ENCODE measurements at regions not wholly inside any gene's neighbourhood (a gene's known extent, or its start where the extent isn't known, plus 50 kb on each side); places are given as distances from the start of the nearest gene placed in this dataset.
A peak's percentile ranks its signal among the peaks of the same experiment; 100 is the strongest.

- TF ChIP-seq, protein P1, sequence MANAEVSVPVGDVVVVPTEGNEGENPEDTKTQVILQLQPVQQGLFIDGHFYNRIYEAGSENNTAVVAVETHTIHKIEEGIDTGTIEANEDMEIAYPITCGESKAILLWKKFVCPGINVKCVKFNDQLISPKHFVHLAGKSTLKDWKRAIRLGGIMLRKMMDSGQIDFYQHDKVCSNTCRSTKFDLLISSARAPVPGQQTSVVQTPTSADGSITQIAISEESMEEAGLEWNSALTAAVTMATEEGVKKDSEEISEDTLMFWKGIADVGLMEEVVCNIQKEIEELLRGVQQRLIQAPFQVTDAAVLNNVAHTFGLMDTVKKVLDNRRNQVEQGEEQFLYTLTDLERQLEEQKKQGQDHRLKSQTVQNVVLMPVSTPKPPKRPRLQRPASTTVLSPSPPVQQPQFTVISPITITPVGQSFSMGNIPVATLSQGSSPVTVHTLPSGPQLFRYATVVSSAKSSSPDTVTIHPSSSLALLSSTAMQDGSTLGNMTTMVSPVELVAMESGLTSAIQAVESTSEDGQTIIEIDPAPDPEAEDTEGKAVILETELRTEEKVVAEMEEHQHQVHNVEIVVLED (CRISPR knock-in tag; IDR thresholded peaks at IDR 0.05) = no peak
Observed at GRCh38 chr7:26593896-26594295, 270.5 kb downstream of the SKAP2 start (continued).

GRCh38 chr7:26594553-26594952 is 269.8 kb downstream of the SKAP2 start:
- H3K9me1 ChIP-seq (ENCODE audit: control insufficient read depth, insufficient read depth, low read length) = no peaks in the 10 kb centered on the region
- peaks cover 5 to 23% of the 10 kb centered on the region in 2 experiments; a peak in 3 of 5 replicates for H3K27me3 ChIP-seq (ENCODE audit: control insufficient read depth in 2 of 2, insufficient read depth in 2 of 2, low read length in 2 of 2)
- 0% methylated on average over 6 of the region's 6 CpGs for WGBS (ENCODE audit: insufficient coverage, low coverage, missing lambda C conversion rate)
- H3K27ac ChIP-seq (ENCODE audit: extremely low read depth, low read depth, low read length) = no peak overlapping the region
- H3K4me3 ChIP-seq = no peak overlapping the region
- ATAC-seq (no peak), FAIRE-seq (no peak), DNase-seq (ENCODE audit: extremely low read depth in 1 of 4, low spot score in 3 of 4) (no peak)
- H3K9me3 ChIP-seq (replicated peaks; ENCODE audit: control insufficient read depth, insufficient read depth, low read depth, low read length) = no peaks in the 10 kb centered on the region
- ChIA-PET CTCF (ENCODE audit: low intra/inter-chr PET ratio) (no interaction called here), POLR2A (interaction anchor here (0.6 kb wide), 1 partner anchor 18 kb away, joined by 3 read pairs; no protein-coding TSS in a partner anchor)
- no peaks in the 10 kb centered on the region for H3K79me2 ChIP-seq (ENCODE audit: control insufficient read depth, insufficient read depth, low read length)
- in situ Hi-C loops (cut with MboI) = no loop called here
- no TSS peak for BruUV-seq (replicated peaks)
- H3K9ac ChIP-seq (ENCODE audit: insufficient read depth in 1 of 2, low read depth in 2 of 2, low read length in 2 of 2) = no peak overlapping the region
- H2AFZ ChIP-seq (ENCODE audit: low read depth, low read length) = no peak overlapping the region
- TF ChIP-seq ZNF134 (CRISPR knock-in tag; conservative IDR thresholded peaks at IDR 0.05) (peak; percentile 58), DNMT1 (IDR thresholded peaks at IDR 0.05) (no peak), HDAC2 (IDR thresholded peaks at IDR 0.05) (no peak)
- 0 out of 2 replicates have a peak, but pooled peaks cover 9% of the 10 kb centered on the region for H4K20me1 ChIP-seq (replicated peaks; ENCODE audit: control insufficient read depth, insufficient read depth, low read length)
- H3K4me2 ChIP-seq (ENCODE audit: insufficient read depth, low read length) = no peak overlapping the region
- no peaks in the 10 kb centered on the region; a peak in 1 of 5 replicates for H3K4me1 ChIP-seq (replicated peaks in 1 of 2; ENCODE audit: control insufficient read depth in 2 of 2, insufficient read depth in 2 of 2, low read length in 2 of 2)
- intact Hi-C loops (cut with micrococcal nuclease) = no loop called here
- H3K36me3 ChIP-seq (ENCODE audit: control insufficient read depth, insufficient read depth, low read length) = no peaks in the 10 kb centered on the region

Data from K562 (cell line).